ENCODE measurements at regions not wholly inside any gene's neighbourhood (a gene's known extent, or its start where the extent isn't known, plus 50 kb on each side); places are given as distances from the start of the nearest gene placed in this dataset.

DNA sequence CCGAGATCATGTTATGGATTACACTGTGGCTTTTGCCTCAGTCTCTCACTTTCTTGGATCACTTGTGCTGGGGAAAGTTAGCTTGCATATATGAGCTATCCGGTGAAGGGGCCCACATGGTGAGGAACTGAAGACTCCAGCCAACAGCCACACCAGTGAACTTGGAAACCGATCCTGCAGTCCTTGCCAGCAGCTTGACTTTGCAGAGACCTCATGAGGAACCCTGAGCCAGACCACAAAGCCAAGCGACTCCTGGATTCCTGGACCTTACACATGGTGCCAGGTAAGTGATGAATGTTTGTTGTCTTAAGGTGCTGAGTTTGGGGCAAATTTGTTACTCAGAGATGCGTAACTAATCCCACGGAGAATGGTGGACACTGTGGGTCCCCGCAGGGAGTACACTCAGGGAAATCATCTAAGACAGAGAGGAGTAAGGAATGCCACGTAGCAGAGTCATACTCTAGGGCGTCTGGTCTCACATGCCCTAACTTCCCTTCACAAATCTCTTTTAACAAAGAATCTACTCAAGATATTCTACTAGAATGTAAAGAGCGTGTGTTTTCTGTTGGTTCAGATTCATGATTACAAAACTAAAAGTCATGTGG lies 76.5 kb upstream of the PJA2 start:
- no peak for DNase-seq (ENCODE audit: low read depth)
- TF ChIP-seq, protein P1, sequence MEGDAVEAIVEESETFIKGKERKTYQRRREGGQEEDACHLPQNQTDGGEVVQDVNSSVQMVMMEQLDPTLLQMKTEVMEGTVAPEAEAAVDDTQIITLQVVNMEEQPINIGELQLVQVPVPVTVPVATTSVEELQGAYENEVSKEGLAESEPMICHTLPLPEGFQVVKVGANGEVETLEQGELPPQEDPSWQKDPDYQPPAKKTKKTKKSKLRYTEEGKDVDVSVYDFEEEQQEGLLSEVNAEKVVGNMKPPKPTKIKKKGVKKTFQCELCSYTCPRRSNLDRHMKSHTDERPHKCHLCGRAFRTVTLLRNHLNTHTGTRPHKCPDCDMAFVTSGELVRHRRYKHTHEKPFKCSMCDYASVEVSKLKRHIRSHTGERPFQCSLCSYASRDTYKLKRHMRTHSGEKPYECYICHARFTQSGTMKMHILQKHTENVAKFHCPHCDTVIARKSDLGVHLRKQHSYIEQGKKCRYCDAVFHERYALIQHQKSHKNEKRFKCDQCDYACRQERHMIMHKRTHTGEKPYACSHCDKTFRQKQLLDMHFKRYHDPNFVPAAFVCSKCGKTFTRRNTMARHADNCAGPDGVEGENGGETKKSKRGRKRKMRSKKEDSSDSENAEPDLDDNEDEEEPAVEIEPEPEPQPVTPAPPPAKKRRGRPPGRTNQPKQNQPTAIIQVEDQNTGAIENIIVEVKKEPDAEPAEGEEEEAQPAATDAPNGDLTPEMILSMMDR (IDR thresholded peaks at IDR 0.05; ENCODE audit: insufficient read depth, low read length, poor library complexity, severe bottlenecking) = no peak
- Histone ChIP-seq H3K27me3 (ENCODE audit: control insufficient read depth, insufficient read depth, low read length) (peaks cover 2% of the 10 kb centered on the region), H3K4me3 (ENCODE audit: low read depth, low read length) (no peak overlapping the region), H3K36me3 (ENCODE audit: control insufficient read depth, insufficient read depth, low read length) (no peaks in the 10 kb centered on the region)

DNA sequence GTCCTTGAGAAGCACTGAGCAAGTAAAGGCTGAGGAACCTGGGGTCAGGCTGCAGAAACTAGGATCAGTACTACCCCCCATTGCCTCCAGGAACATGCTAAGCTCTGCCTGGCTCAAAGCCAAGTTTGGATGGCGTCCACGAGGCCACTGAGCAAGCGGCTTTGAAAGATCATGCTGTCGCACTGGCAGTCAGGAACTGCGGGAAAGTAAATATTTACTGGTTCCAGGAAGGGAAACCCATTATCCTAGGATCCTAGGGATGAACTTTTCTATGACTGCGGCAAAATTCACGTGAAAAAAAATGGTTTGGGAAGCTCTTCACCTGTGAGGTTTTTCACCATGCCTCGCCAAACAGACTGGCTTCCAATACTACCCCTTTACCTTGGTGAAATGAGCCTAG lies 75.3 kb upstream of the PJA2 start:
- TF ChIP-seq, protein P1 (IDR thresholded peaks at IDR 0.05; ENCODE audit: insufficient read depth, low read length, poor library complexity, severe bottlenecking) = no peak
- Histone ChIP-seq H3K4me3 (ENCODE audit: low read depth, low read length) (no peak overlapping the region), H3K36me3 (ENCODE audit: control insufficient read depth, insufficient read depth, low read length) (no peaks in the 10 kb centered on the region), H3K27me3 (ENCODE audit: control insufficient read depth, insufficient read depth, low read length) (peaks cover 2% of the 10 kb centered on the region)
- no peak for DNase-seq (ENCODE audit: low read depth)

- no peaks in the 10 kb centered on the region for H3K36me3 ChIP-seq (ENCODE audit: control insufficient read depth, insufficient read depth, low read length)
Measured at GRCh38 chr5:109484597-109484996, 74.8 kb upstream of the PJA2 start.

DNA sequence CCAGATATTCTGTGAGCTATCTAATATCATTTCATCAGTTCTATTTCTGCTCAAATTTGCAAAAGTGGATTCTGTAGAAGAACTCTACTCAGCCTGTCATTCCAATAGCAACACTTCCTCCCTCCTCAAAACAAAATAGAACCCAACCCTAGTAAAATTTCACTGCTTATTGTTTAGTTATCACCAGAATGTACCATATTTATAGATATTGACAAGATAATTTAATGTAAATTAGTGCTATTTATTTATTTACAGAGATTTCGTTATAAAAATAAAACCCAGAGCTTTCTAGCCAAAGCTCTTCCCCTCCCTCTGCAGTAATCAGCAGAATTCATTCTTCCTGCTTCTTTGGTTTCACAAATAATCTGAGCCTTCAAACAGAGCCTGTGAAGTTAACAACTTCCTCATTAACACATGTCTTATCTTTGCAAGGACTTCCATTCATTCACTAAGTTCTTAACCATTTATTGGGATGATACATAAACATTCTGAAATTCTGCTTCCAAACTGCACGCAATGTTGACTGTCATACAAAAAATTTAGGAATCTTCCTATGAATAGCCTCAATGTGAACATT lies 73.7 kb upstream of the PJA2 start:
- DNase-seq (ENCODE audit: low read depth) = no peak
- Histone ChIP-seq H3K36me3 (ENCODE audit: control insufficient read depth, insufficient read depth, low read length) (no peaks in the 10 kb centered on the region), H3K4me3 (ENCODE audit: low read depth, low read length) (no peak overlapping the region), H3K27me3 (ENCODE audit: control insufficient read depth, insufficient read depth, low read length) (peaks cover 2% of the 10 kb centered on the region)
- TF ChIP-seq, protein P1 (IDR thresholded peaks at IDR 0.05; ENCODE audit: insufficient read depth, low read length, poor library complexity, severe bottlenecking) = no peak

More at GRCh38 chr5:109484597-109484996, 74.8 kb upstream of the PJA2 start:
- Histone ChIP-seq H3K27me3 (ENCODE audit: control insufficient read depth, insufficient read depth, low read length) (peaks cover 2% of the 10 kb centered on the region), H3K4me3 (ENCODE audit: low read depth, low read length) (no peak overlapping the region)
- TF ChIP-seq, protein P1 (IDR thresholded peaks at IDR 0.05; ENCODE audit: insufficient read depth, low read length, poor library complexity, severe bottlenecking) = no peak
- DNase-seq (ENCODE audit: low read depth) = no peak

- H3K36me3 ChIP-seq (ENCODE audit: control insufficient read depth, insufficient read depth, low read length) = no peaks in the 10 kb centered on the region
- TF ChIP-seq, protein P1 (IDR thresholded peaks at IDR 0.05; ENCODE audit: insufficient read depth, low read length, poor library complexity, severe bottlenecking) = no peak
Measured at GRCh38 chr5:109482748-109483147, 73.0 kb upstream of the PJA2 start.

More at GRCh38 chr5:109482748-109483147, 73.0 kb upstream of the PJA2 start:
- no peak overlapping the region for H3K4me3 ChIP-seq (ENCODE audit: low read depth, low read length)
- H3K27me3 ChIP-seq (ENCODE audit: control insufficient read depth, insufficient read depth, low read length) = peaks cover 2% of the 10 kb centered on the region
- DNase-seq (ENCODE audit: low read depth) = no peak

Data from kidney epithelial cell (primary cell).